IPS-18a (cell line): ENCODE measurements at regions not wholly inside any gene's neighbourhood (a gene's known extent, or its start where the extent isn't known, plus 50 kb on each side); places are given as distances from the start of the nearest gene placed in this dataset.

ENCODE experiments used
- H3K27ac ChIP-seq: one replicate; pipeline ENCODE4 v1.5.1; 2013; ENCODE audit warnings: low read length
- H3K27me3 ChIP-seq: one replicate; pipeline ENCODE4 v1.6.1; 2013; ENCODE audit warnings: mild to moderate bottlenecking, low read length; ENCODE audit not compliant: control insufficient read depth, insufficient read depth
- H3K36me3 ChIP-seq: one replicate; pipeline ENCODE4 v1.6.1; 2013; ENCODE audit warnings: low read depth, low read length; ENCODE audit not compliant: control insufficient read depth
- H3K4me1 ChIP-seq: one replicate; pipeline ENCODE4 v1.6.1; 2013; ENCODE audit warnings: low read depth, low read length; ENCODE audit not compliant: control insufficient read depth
- H3K4me3 ChIP-seq: one replicate; pipeline ENCODE4 v1.5.1; 2013; ENCODE audit warnings: low read length
- H3K9ac ChIP-seq: one replicate; pipeline ENCODE4 v1.6.1; 2013; ENCODE audit warnings: mild to moderate bottlenecking, low read length, moderate library complexity
- H3K9me3 ChIP-seq: one replicate; pipeline ENCODE4 v1.6.1; 2013; ENCODE audit warnings: low read depth, low read length; ENCODE audit not compliant: control insufficient read depth

DNA sequence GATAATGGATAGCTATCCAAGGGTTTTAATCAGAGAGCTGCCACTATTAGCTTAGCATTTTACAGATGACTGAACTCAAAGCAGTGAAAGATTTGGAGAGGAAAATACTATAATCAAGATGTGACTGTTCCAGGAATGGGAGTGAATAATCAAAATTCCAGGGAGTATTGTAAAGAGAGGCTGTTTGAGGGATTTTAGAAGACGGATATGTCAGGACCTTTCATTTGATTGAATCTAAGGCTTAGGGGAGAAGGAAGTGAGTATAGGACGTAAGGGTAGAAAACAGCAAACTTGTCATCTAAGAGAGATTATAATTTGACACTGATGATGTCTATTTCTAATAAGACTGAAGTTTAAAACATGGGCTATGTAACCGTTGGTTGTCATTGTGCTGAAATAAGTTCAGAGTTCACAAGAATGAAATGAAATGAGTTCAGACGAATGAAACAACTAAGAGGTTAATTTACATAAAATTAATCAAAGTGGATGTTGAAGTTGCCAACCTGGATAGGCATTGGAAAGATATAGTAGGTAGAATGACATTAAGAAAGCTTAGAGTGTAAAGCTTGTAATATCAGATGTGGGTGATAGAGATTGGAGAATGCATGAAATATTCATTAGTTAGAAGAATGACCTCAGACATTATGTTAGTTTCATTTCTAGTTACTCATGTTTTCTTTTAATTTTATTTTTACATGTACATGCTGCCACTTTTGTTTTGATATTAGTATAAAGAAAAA is 842.8 kb downstream of the SI start:
- Histone ChIP-seq H3K4me3 (no peak overlapping the region), H3K9ac (no peak overlapping the region), H3K27ac (no peak overlapping the region), H3K36me3 (no peaks in the 10 kb centered on the region), H3K9me3 (no peaks in the 10 kb centered on the region), H3K27me3 (no peaks in the 10 kb centered on the region), H3K4me1 (no peaks in the 10 kb centered on the region)

DNA sequence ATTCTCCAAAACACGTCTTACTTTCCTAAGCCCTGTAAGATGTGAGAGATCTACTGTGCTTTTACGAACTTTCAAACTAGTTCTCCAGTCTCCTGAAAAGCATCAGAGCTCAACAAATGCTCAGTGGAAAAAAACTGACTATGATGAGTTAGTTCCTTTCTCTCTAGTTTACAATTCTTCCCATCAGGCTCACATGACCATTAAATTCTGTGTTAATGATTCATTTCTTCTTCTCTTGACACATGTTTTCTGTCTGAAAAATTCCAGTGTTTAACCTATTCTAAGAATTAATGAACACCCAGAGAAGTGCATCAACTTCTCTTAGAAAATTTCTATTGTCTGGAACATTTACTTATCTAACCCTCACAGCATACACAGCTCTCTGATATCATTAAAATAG is 844.3 kb downstream of the SI start:
- Histone ChIP-seq H3K9me3 (no peaks in the 10 kb centered on the region), H3K27ac (no peak overlapping the region), H3K4me3 (no peak overlapping the region), H3K9ac (no peak overlapping the region), H3K4me1 (no peaks in the 10 kb centered on the region), H3K27me3 (no peaks in the 10 kb centered on the region), H3K36me3 (no peaks in the 10 kb centered on the region)

DNA sequence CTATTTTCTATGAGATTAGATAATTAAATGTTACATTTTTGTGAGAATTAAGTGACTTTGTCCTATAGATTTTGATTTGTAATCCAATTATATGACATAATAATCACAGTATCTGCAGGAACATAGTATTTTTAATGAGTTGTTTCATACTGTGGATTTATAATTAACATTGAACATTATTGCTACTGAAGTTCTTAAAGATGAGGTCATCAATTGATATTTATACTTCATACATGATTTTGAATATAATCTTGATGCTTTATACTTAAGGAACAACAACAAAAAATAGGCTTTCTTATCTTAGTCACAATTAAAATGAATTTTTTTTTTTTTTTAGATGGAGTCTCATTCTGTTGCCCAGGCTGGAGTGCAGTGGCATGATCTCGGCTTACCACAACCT is 846.6 kb downstream of the SI start:
- Histone ChIP-seq H3K27ac (no peak overlapping the region), H3K4me1 (no peaks in the 10 kb centered on the region), H3K27me3 (no peaks in the 10 kb centered on the region), H3K9me3 (no peaks in the 10 kb centered on the region), H3K36me3 (no peaks in the 10 kb centered on the region), H3K4me3 (no peak overlapping the region), H3K9ac (no peak overlapping the region)

DNA sequence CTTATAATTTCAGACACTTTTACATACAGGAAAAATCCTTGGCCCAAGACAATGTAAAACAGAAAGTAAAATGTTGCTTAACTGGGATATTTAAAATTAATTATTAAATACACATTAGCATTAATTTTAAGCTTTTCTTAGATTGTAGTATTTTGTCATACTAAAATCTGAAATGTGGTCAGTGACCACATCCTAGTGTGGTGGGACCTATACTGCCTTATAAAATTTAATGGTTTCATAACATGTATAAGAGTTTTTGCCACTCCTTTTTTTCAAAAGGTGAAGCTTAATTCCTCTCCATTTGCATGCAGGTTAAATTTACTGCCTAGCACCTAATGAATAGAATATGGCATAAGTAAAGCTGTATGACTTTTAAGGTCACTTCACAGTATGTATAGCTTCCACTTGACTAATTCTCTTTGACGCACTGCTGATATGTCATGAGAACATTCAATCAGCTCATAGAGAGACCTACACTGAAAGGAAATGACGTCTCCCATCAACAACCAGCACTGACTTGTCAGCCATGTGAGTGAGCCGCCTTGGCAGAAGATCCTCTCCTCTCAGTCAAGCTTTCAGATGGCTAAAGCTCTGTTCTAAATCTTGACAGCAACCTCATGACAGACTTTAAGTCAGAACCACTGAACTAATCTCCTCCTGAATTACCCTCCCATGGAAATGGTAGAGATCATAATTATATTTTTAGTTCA is 847.8 kb downstream of the SI start:
- Histone ChIP-seq H3K27ac (no peak overlapping the region), H3K4me3 (no peak overlapping the region), H3K27me3 (no peaks in the 10 kb centered on the region), H3K4me1 (no peaks in the 10 kb centered on the region), H3K36me3 (no peaks in the 10 kb centered on the region), H3K9me3 (no peaks in the 10 kb centered on the region), H3K9ac (no peak overlapping the region)

DNA sequence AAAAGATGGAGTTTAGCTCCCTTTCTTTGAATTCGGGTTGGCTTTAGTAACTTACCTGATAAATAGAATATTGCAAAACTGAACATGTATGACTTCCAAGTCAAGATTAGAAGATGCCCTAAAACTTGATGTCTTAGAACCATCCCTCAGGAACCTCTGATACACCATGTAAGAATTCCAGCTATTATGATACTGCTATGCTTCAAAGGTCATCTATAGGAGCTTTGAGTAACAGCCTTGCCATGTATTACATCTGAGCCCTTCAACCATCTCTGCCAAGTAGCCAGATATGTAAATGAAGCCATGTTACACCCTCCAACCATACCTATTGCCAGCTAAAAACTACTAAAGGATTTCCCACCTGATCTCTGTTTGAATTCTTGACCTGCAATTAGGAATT is 854.2 kb downstream of the SI start:
- no peaks in the 10 kb centered on the region for H3K36me3 ChIP-seq
- H3K4me1 ChIP-seq: peaks cover 11% of the 10 kb centered on the region
- no peak overlapping the region for H3K27ac ChIP-seq
- no peak overlapping the region for H3K4me3 ChIP-seq
- no peaks in the 10 kb centered on the region for H3K27me3 ChIP-seq
- peaks cover 3% of the 10 kb centered on the region for H3K9me3 ChIP-seq
- H3K9ac ChIP-seq: no peak overlapping the region

DNA sequence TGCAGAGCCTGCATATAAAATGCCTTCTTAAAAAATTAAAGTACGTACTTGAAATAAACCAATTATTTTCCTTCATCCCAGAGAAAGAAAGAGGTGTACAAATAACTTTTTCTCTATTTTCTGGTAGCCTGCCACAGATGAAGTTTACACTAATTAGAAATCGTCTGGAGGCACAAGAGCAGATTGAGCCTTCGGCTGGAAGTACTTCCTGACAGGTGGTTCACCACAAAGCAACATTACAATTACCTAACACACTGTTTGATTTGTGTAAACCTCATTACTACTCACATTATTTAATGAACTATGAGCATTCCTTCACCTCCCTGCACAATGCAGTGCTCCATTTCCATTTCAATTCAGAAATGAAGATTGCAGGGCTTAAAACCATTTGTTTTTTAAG is 856.1 kb downstream of the SI start:
- Histone ChIP-seq H3K4me1 (peaks cover 11% of the 10 kb centered on the region), H3K27ac (no peak overlapping the region), H3K9me3 (peaks cover 3% of the 10 kb centered on the region), H3K9ac (no peak overlapping the region), H3K36me3 (no peaks in the 10 kb centered on the region), H3K4me3 (no peak overlapping the region), H3K27me3 (no peaks in the 10 kb centered on the region)

DNA sequence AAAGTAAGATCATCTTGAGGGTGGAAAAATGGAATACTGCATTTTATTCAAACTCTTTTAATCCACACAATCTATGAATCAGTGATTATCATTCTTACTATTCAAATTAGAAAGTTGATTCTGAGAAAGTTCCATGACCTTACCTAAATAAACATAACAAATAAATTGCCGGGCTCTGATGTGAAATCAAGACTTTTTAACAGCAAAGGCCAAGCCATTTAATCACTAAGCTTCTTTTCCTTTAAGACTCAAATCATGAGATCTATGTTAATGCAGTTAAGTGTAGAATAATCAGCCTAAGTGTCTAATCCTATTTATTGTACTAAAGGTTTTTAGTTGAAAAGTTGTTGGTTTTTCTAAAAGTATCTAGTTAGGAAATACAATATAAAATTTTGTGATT is 857.0 kb downstream of the SI start:
- Histone ChIP-seq H3K27ac (no peak overlapping the region), H3K9ac (no peak overlapping the region), H3K4me1 (peaks cover 11% of the 10 kb centered on the region), H3K36me3 (no peaks in the 10 kb centered on the region), H3K9me3 (peaks cover 3% of the 10 kb centered on the region), H3K4me3 (no peak overlapping the region), H3K27me3 (no peaks in the 10 kb centered on the region)

DNA sequence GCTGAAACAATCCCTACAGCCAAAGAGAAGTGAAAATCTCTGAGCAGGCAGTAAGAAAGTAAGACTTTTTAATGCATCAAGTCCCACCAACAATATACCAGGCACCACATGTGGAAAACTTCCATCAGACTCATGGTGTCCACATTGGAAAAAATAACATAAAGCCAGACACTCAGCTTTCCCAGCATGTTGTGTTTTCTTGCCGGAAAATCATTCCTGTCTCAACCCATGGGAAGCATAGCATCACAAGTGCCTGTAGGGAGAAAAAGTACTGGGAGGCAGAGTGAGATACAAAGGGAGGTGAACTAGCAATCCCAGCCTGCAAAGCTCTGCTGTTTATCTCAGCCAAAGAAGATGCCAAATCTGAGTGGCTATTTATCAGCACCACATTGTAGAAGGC is 868.9 kb downstream of the SI start:
- Histone ChIP-seq H3K9me3 (no peaks in the 10 kb centered on the region), H3K9ac (no peak overlapping the region), H3K27ac (no peak overlapping the region), H3K27me3 (no peaks in the 10 kb centered on the region), H3K4me1 (no peaks in the 10 kb centered on the region), H3K4me3 (no peak overlapping the region), H3K36me3 (no peaks in the 10 kb centered on the region)

DNA sequence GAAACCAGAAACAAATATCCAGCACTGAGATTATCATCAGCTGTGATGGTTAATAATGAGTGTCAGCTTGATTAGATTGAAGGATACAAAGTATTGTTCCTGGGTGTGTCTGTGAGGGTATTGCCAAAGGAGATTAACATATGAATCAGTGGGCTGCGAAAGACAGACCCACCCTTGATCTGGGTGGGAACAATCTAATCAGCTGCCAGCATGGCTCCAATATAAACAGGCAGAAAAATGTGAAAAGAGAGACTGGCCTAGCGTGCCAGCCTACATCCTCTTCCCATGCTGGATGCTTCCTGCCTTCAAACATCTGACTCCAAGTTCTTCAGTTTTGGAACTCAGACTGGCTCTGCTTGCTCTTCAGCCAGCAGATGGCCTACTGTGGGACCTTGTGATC is 869.5 kb downstream of the SI start:
- no peak overlapping the region for H3K9ac ChIP-seq
- H3K27ac ChIP-seq: no peak overlapping the region
- H3K27me3 ChIP-seq: no peaks in the 10 kb centered on the region
- no peaks in the 10 kb centered on the region for H3K4me1 ChIP-seq
- no peak overlapping the region for H3K4me3 ChIP-seq
- no peaks in the 10 kb centered on the region for H3K9me3 ChIP-seq
- H3K36me3 ChIP-seq: no peaks in the 10 kb centered on the region

DNA sequence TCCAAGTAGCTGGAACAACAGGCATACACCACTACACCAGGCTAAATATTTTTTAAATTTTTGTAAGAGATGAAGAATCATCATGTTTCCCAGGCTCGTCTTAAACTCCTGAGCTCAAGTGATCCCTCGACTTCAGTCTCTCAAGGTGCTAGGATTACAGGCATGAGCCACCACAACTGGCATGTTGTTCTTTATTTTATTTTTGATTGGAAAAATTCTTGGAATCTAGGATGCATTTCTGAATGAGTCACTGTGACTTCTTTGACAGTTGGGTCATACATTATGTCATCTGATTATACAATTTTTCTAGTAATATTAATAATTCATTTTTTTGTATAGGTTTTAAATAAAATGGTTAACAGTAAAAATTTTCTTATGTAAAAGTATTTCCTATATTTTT is 870.2 kb downstream of the SI start:
- H3K27ac ChIP-seq: no peak overlapping the region
- H3K4me1 ChIP-seq: no peaks in the 10 kb centered on the region
- no peaks in the 10 kb centered on the region for H3K9me3 ChIP-seq
- H3K36me3 ChIP-seq: no peaks in the 10 kb centered on the region
- H3K27me3 ChIP-seq: no peaks in the 10 kb centered on the region
- no peak overlapping the region for H3K4me3 ChIP-seq
- H3K9ac ChIP-seq: no peak overlapping the region

DNA sequence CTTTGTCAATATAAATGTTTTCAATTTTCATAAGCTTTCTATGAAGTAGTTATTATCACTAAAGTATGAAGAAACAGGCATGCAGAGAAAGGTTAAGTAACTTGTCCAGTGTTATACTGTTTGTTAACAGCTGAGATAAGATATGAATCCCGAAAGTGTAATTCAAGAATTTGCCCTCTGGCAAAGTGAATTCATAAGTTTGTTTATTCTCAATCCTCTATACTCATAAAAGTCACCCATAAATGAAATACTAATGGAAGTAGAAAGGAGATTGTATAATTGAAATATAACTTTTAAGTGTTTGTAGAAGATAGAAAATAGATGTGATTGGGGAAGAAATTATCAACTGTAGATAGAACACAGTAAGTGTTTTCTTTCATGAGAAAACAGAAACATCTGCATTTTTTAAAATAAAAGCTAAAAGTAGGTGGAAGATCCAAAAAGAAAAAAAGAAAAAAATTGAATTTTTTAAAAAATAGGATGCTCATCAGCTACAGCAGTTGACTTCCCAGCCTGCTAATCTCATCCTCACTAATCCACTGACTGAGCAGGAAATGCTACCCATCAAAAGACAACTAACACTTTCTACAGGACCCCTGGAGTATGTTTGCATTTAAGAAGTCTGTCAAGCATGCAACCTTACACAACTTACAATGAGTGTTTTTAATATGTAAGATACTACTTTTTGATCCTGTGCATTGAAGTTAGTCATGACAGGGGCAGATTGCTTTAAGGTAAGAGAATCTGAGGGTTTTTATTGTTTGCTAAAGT is 878.1 kb downstream of the SI start:
- no peaks in the 10 kb centered on the region for H3K9me3 ChIP-seq
- H3K36me3 ChIP-seq: no peaks in the 10 kb centered on the region
- H3K27ac ChIP-seq: no peak overlapping the region
- no peak overlapping the region for H3K4me3 ChIP-seq
- H3K9ac ChIP-seq: no peak overlapping the region
- H3K27me3 ChIP-seq: no peaks in the 10 kb centered on the region
- H3K4me1 ChIP-seq: peaks cover 8% of the 10 kb centered on the region
